Gastroesophageal sphincter (tissue), 4 donors: ENCODE measurements at regions not wholly inside any gene's neighbourhood (a gene's known extent, or its start where the extent isn't known, plus 50 kb on each side); places are given as distances from the start of the nearest gene placed in this dataset.

Experiments
- ATAC-seq: fragments of 150-250 bp; one replicate; pipeline ENCODE4 v1.9.1; 2016; ENCODE audit warnings: mild to moderate bottlenecking, moderate library complexity
- H3K27ac ChIP-seq, 4 donors: fragments of 200-600 bp; sonication (generic) in 3 of 4; 1 replicate in 3 of 4; 2 replicates in 1 of 4; pipeline ENCODE4 v1.5.1; 2016 to 2019
- H3K27me3 ChIP-seq: fragments of 200-600 bp; sonication (generic); one replicate; pipeline ENCODE4 v1.5.1; 2019
- H3K36me3 ChIP-seq, 2 donors: fragments of 200-600 bp; sonication (generic); one replicate each; pipeline ENCODE4 v1.5.1; 2019; ENCODE audit warnings: control low read depth in 1 of 2
- H3K4me1 ChIP-seq, 3 donors: fragments of 200-600 bp; sonication (generic); 1 replicate in 2 of 3; 2 replicates in 1 of 3; pipeline ENCODE4 v1.5.1; 2016 to 2019; ENCODE audit warnings: control low read depth in 2 of 3
- H3K4me3 ChIP-seq, 2 donors: fragments of 200-600 bp; sonication (generic); one replicate each; pipeline ENCODE4 v1.5.1; 2019; ENCODE audit warnings: mild to moderate bottlenecking in 1 of 2, moderate library complexity in 1 of 2
- H3K9me3 ChIP-seq, 3 donors: fragments of 200-600 bp; sonication (generic); one replicate each; pipeline ENCODE4 v1.5.1; 2017 to 2019; ENCODE audit warnings: control low read depth in 2 of 3
- CTCF ChIP-seq, 4 experiments: fragments of 200-600 bp in 2 of 4; fragments of 450-650 bp in 2 of 4; sonication (generic) in 1 of 4; IDR thresholded peaks; one replicate each; pipeline ENCODE4 v1.5.1; 2017 to 2019; ENCODE audit warnings: antibody characterized with exemption in 4 of 4, mild to moderate bottlenecking in 2 of 4, moderate library complexity in 2 of 4
- EP300 ChIP-seq: sonication (generic); formaldehyde crosslinking; IDR thresholded peaks from one replicate; pipeline ENCODE4 v1.6.1; 2017; ENCODE audit warnings: antibody characterized with exemption, mild to moderate bottlenecking
- POLR2A ChIP-seq, 2 donors: fragments of 450-650 bp; IDR thresholded peaks; one replicate each; pipeline ENCODE4 v1.6.1; 2017; ENCODE audit warnings: antibody characterized with exemption in 2 of 2, mild to moderate bottlenecking in 2 of 2, moderate library complexity in 1 of 2
- POLR2AphosphoS5 ChIP-seq: sonication (generic); formaldehyde crosslinking; IDR thresholded peaks from one replicate; pipeline ENCODE4 v1.6.1; 2017; ENCODE audit warnings: antibody characterized with exemption
- WGBS, 2 donors: methylation state at CpG; one replicate each; pipeline ENCODE4 v1.1.5; 2018; ENCODE audit warnings: low coverage in 1 of 2; 5-methylcytosine and 5-hydroxymethylcytosine counted together

GRCh38 chr12:9392842-9393241, 184.6 kb upstream of the PZP start:
- H3K36me3 ChIP-seq = no peaks in the 10 kb centered on the region
- no peak for ATAC-seq
- H3K4me3 ChIP-seq = no peak overlapping the region
- WGBS, 2 donors = 80 to 100% methylated on average over 1 of the region's 1 CpG
- no peaks in the 10 kb centered on the region for H3K9me3 ChIP-seq
- no peaks in the 10 kb centered on the region for H3K27me3 ChIP-seq
- TF ChIP-seq POLR2AphosphoS5 = no peak
- TF ChIP-seq CTCF (IDR thresholded peaks at IDR 0.05) = no peak
- no peak for TF ChIP-seq POLR2A (IDR thresholded peaks at IDR 0.05)
- no peak for TF ChIP-seq EP300
- H3K4me1 ChIP-seq = no peaks in the 10 kb centered on the region
- no peak overlapping the region for H3K27ac ChIP-seq

- WGBS, 2 donors = 86 to 95% methylated on average over 1 to 2 of the region's 2 CpGs
- Histone ChIP-seq H3K36me3 (no peaks in the 10 kb centered on the region), H3K27me3 (no peaks in the 10 kb centered on the region), H3K4me1 (no peaks in the 10 kb centered on the region), H3K27ac (no peak overlapping the region), H3K4me3 (no peak overlapping the region), H3K9me3 (no peaks in the 10 kb centered on the region)
- TF ChIP-seq CTCF (IDR thresholded peaks at IDR 0.05) (no peak), EP300 (no peak), POLR2AphosphoS5 (no peak), POLR2A (IDR thresholded peaks at IDR 0.05) (no peak)
- ATAC-seq = no peak
Observed at GRCh38 chr12:9391815-9392214, 183.6 kb upstream of the PZP start.

GRCh38 chr12:9390761-9391160, 182.6 kb upstream of the PZP start:
- H3K27me3 ChIP-seq = no peaks in the 10 kb centered on the region
- H3K27ac ChIP-seq = no peak overlapping the region
- H3K4me1 ChIP-seq = no peaks in the 10 kb centered on the region
- TF ChIP-seq CTCF (IDR thresholded peaks at IDR 0.05) = no peak
- TF ChIP-seq POLR2AphosphoS5 = no peak
- no peak for TF ChIP-seq EP300
- no peak for TF ChIP-seq POLR2A (IDR thresholded peaks at IDR 0.05)
- H3K9me3 ChIP-seq = no peaks in the 10 kb centered on the region
- H3K4me3 ChIP-seq = no peak overlapping the region
- H3K36me3 ChIP-seq = no peaks in the 10 kb centered on the region
- ATAC-seq = no peak
- 54 to 57% methylated on average over 3 of the region's 3 CpGs for WGBS, 2 donors

GRCh38 chr12:9389796-9390195, 181.6 kb upstream of the PZP start:
- Histone ChIP-seq H3K4me3 (no peak overlapping the region), H3K4me1 (no peaks in the 10 kb centered on the region), H3K27ac (no peak overlapping the region), H3K36me3 (no peaks in the 10 kb centered on the region), H3K27me3 (no peaks in the 10 kb centered on the region), H3K9me3 (no peaks in the 10 kb centered on the region)
- 52 to 78% methylated on average over 6 to 9 of the region's 10 CpGs for WGBS, 2 donors
- TF ChIP-seq POLR2AphosphoS5 (no peak), POLR2A (IDR thresholded peaks at IDR 0.05) (no peak), CTCF (IDR thresholded peaks at IDR 0.05) (no peak), EP300 (no peak)
- no peak for ATAC-seq

GRCh38 chr12:9388379-9388778, 180.2 kb upstream of the PZP start:
- Histone ChIP-seq H3K27ac (no peak overlapping the region), H3K36me3 (no peaks in the 10 kb centered on the region), H3K27me3 (no peaks in the 10 kb centered on the region), H3K9me3 (no peaks in the 10 kb centered on the region), H3K4me3 (no peak overlapping the region), H3K4me1 (no peaks in the 10 kb centered on the region)
- no peak for TF ChIP-seq EP300
- no peak for ATAC-seq
- 77 to 82% methylated on average over 6 to 8 of the region's 8 CpGs for WGBS, 2 donors
